GM12891 (cell line): ENCODE measurements at regions not wholly inside any gene's neighbourhood (a gene's known extent, or its start where the extent isn't known, plus 50 kb on each side); places are given as distances from the start of the nearest gene placed in this dataset.

ENCODE experiments used
- DNase-seq: peaks from one replicate; pipeline ENCODE4 v3.0.0; 2011; ENCODE audit warnings: low spot score; ENCODE audit not compliant: insufficient read length
- FAIRE-seq: peaks from 2 replicates; lab custom pipeline; 2011; peaks lifted over from hg19 to GRCh38; lab: Jason Lieb, UNC
- PAX5 ChIP-seq: IDR thresholded peaks from 2 replicates; pipeline ENCODE4 v1.6.1; 2011; ENCODE audit warnings: low read length, moderate library complexity, mild to moderate bottlenecking; ENCODE audit not compliant: insufficient read depth, severe bottlenecking
- POLR2A ChIP-seq: IDR thresholded peaks from 2 replicates; pipeline ENCODE4 v1.6.1; 2011; ENCODE audit warnings: low read depth, low read length, control low read depth
- POLR2AphosphoS5 ChIP-seq: IDR thresholded peaks from 2 replicates; pipeline ENCODE4 v1.6.1; 2011; ENCODE audit warnings: low read depth, low read length, control low read depth
- POU2F2 ChIP-seq: IDR thresholded peaks from 2 replicates; pipeline ENCODE4 v1.6.1; 2011; ENCODE audit warnings: low read depth, mild to moderate bottlenecking, control low read depth, low read length, moderate library complexity
- SPI1 ChIP-seq: IDR thresholded peaks from 2 replicates; pipeline ENCODE4 v1.6.1; 2011; ENCODE audit warnings: low read depth, low read length, control low read depth
- TAF1 ChIP-seq: IDR thresholded peaks from 2 replicates; pipeline ENCODE4 v1.6.1; 2011; ENCODE audit warnings: low read depth, low read length, control low read depth

- DNase-seq (no peak), FAIRE-seq (no peak)
These were observed 150.5 kb downstream of the TMEM161B start for GRCh38 chr5:88118179-88118578.

GRCh38 chr5:88117546-88117945 is 151.1 kb downstream of the TMEM161B start:
- no peak for FAIRE-seq
- no peak for DNase-seq
- TF ChIP-seq POLR2AphosphoS5 (no peak), POU2F2 (no peak), TAF1 (no peak), POLR2A (no peak), PAX5 (no peak), SPI1 (no peak)

More at GRCh38 chr5:88118179-88118578, 150.5 kb downstream of the TMEM161B start:
- TF ChIP-seq POU2F2 = no peak
- no peak for TF ChIP-seq POLR2A
- TF ChIP-seq POLR2AphosphoS5 = no peak

- FAIRE-seq (no peak), DNase-seq (no peak)
- no peak for TF ChIP-seq POLR2A
- no peak for TF ChIP-seq POLR2AphosphoS5
- no peak for TF ChIP-seq TAF1
- TF ChIP-seq POU2F2 = no peak
These were observed 152.2 kb downstream of the TMEM161B start for GRCh38 chr5:88116396-88116795.

GRCh38 chr5:88115211-88115610 is 153.4 kb downstream of the TMEM161B start:
- FAIRE-seq = no peak
- TF ChIP-seq SPI1 (no peak), POLR2AphosphoS5 (no peak), POU2F2 (no peak), PAX5 (no peak), POLR2A (no peak), TAF1 (no peak)
- no peak for DNase-seq

- no peak for TF ChIP-seq POLR2A
- no peak for TF ChIP-seq TAF1
- no peak for TF ChIP-seq SPI1
- TF ChIP-seq POLR2AphosphoS5 = no peak
- TF ChIP-seq PAX5 = no peak
- TF ChIP-seq POU2F2 = no peak
- no peak for FAIRE-seq
- no peak for DNase-seq
These were observed 155.2 kb downstream of the TMEM161B start for GRCh38 chr5:88113429-88113828.

GRCh38 chr5:88109818-88110217 is 158.8 kb downstream of the TMEM161B start:
- FAIRE-seq = no peak
- TF ChIP-seq SPI1 (no peak), POLR2AphosphoS5 (no peak), PAX5 (no peak), POLR2A (no peak), POU2F2 (no peak), TAF1 (no peak)

GRCh38 chr5:88108490-88109279 is 160.0 kb downstream of the TMEM161B start:
- no peak for DNase-seq
- FAIRE-seq = no peak
- TF ChIP-seq POLR2AphosphoS5 (no peak), POU2F2 (no peak), POLR2A (no peak), SPI1 (no peak), TAF1 (no peak), PAX5 (no peak)

More at GRCh38 chr5:88109818-88110217, 158.8 kb downstream of the TMEM161B start:
- no peak for DNase-seq

GRCh38 chr5:88094906-88095496 is 173.6 kb downstream of the TMEM161B start:
- no peak for FAIRE-seq
- no peak for DNase-seq
- TF ChIP-seq SPI1 = no peak

GRCh38 chr5:88094403-88094802 is 174.2 kb downstream of the TMEM161B start:
- DNase-seq = no peak
- FAIRE-seq = no peak
- no peak for TF ChIP-seq POLR2A
- no peak for TF ChIP-seq SPI1
- no peak for TF ChIP-seq TAF1
- TF ChIP-seq POLR2AphosphoS5 = no peak
- TF ChIP-seq POU2F2 = no peak
- no peak for TF ChIP-seq PAX5

GRCh38 chr5:88093765-88094164 is 174.9 kb downstream of the TMEM161B start:
- DNase-seq (no peak), FAIRE-seq (no peak)
- TF ChIP-seq TAF1 = no peak
- no peak for TF ChIP-seq POU2F2
- TF ChIP-seq POLR2AphosphoS5 = no peak
- no peak for TF ChIP-seq SPI1
- TF ChIP-seq PAX5 = no peak
- no peak for TF ChIP-seq POLR2A
